K562 (cell line): ENCODE measurements at regions not wholly inside any gene's neighbourhood (a gene's known extent, or its start where the extent isn't known, plus 50 kb on each side); places are given as distances from the start of the nearest gene placed in this dataset.
"Not testable (repeated sequence)": the region's sequence is repeated elsewhere in the genome, so short reads cannot be mapped to it uniquely, and the experiment has no call there.

ENCODE experiments used
- ATAC-seq: fragments of 200-7000 bp; cut with Tn5 transposase; 3 replicates; pipeline ENCODE4 v1.9.1; 2020; ENCODE audit warnings: moderate library complexity
- BruUV-seq: library from RNA; stranded (reverse); fragments of 400-500 nt; replicated peaks from 2 replicates; lab custom pipeline; 2021; lab: Mats Ljungman, UMichigan
- CTCF ChIA-PET: fragments of 300-600 bp; formaldehyde crosslinking; extraction: SDS; loops from one replicate; lab custom pipeline; 2021; ENCODE audit warnings: low intra/inter-chr PET ratio; lab: Yijun Ruan, JAX
- POLR2A ChIA-PET: fragments of 300-600, 350-650 bp; sonication (Branson Sonifier 250); formaldehyde crosslinking; extraction: SDS; loops from one replicate; lab custom pipeline; 2021; ENCODE audit warnings: antibody characterized with exemption, inconsistent platforms; lab: Yijun Ruan, JAX
- DNase-seq, 4 experiments: peaks; one replicate each; pipeline versions ENCODE4 v3.0.0 to v3.0.0-alpha.2; 2011 to 2018; ENCODE audit warnings: low spot score in 3 of 4, mixed read lengths in 3 of 4; ENCODE audit errors: extremely low read depth in 1 of 4
- FAIRE-seq: peaks from 2 replicates; lab custom pipeline; 2011; peaks lifted over from hg19 to GRCh38; lab: Jason Lieb, UNC
- H2AFZ ChIP-seq: 2 replicates; pipeline ENCODE4 v1.6.0; 2011; ENCODE audit warnings: low read depth, low read length, control low read depth, inconsistent platforms
- H3K27ac ChIP-seq: fragments of 200-600 bp; 3 replicates; pipeline ENCODE4 v1.8.0; 2011; ENCODE audit warnings: low read depth, mild to moderate bottlenecking, control low read depth, inconsistent platforms, low read length, moderate library complexity, mixed read lengths; ENCODE audit errors: extremely low read depth
- H3K27me3 ChIP-seq, 2 experiments: fragments of 300-600 bp in 1 of 2; 2 replicates in 1 of 2; 3 replicates in 1 of 2; pipeline versions ENCODE4 v1.6.0 to v1.8.0; 2011; ENCODE audit warnings: inconsistent platforms in 2 of 2, low read length in 2 of 2, mild to moderate bottlenecking in 1 of 2, mixed read lengths in 1 of 2, moderate library complexity in 1 of 2; ENCODE audit not compliant: control insufficient read depth in 2 of 2, insufficient read depth in 2 of 2
- H3K36me3 ChIP-seq: fragments of 300-600 bp; 3 replicates; pipeline ENCODE4 v1.8.0; 2011; ENCODE audit warnings: mild to moderate bottlenecking, low read length, inconsistent platforms; ENCODE audit not compliant: control insufficient read depth, insufficient read depth
- H3K4me1 ChIP-seq, 2 experiments: fragments of 200-600 bp in 1 of 2; replicated peaks in 1 of 2; 2 replicates in 1 of 2; 3 replicates in 1 of 2; pipeline versions ENCODE4 v1.5.1 to v1.8.0; 2011; ENCODE audit warnings: inconsistent platforms in 2 of 2, low read length in 2 of 2, mild to moderate bottlenecking in 1 of 2, mixed read lengths in 1 of 2, moderate library complexity in 1 of 2; ENCODE audit not compliant: control insufficient read depth in 2 of 2, insufficient read depth in 2 of 2
- H3K4me2 ChIP-seq: 2 replicates; pipeline ENCODE4 v1.6.1; 2011; ENCODE audit warnings: low read length, control low read depth, inconsistent platforms, mixed read lengths; ENCODE audit not compliant: insufficient read depth
- H3K4me3 ChIP-seq: fragments of 200-600 bp; sonication (generic), shearing (Covaris generic); 2 replicates; pipeline ENCODE4 v1.5.1; 2016; ENCODE audit warnings: control low read depth, inconsistent platforms
- H3K79me2 ChIP-seq: fragments of 200-600 bp; 3 replicates; pipeline ENCODE4 v1.8.0; 2011; ENCODE audit warnings: low read length, inconsistent platforms; ENCODE audit not compliant: control insufficient read depth, insufficient read depth
- H3K9ac ChIP-seq, 2 experiments: 2 replicates each; pipeline versions ENCODE4 v1.6.0 to v1.6.1; 2011; ENCODE audit warnings: low read depth in 2 of 2, low read length in 2 of 2, control low read depth in 1 of 2, inconsistent platforms in 1 of 2, mild to moderate bottlenecking in 1 of 2, mixed read lengths in 1 of 2; ENCODE audit not compliant: insufficient read depth in 1 of 2
- H3K9me1 ChIP-seq: one replicate; pipeline ENCODE4 v1.6.0; 2011; ENCODE audit warnings: inconsistent platforms, mild to moderate bottlenecking, low read length, moderate library complexity; ENCODE audit not compliant: control insufficient read depth, insufficient read depth
- H3K9me3 ChIP-seq: replicated peaks from 2 replicates; pipeline ENCODE4 v1.5.1; 2011; ENCODE audit warnings: low read depth, low read length, inconsistent platforms; ENCODE audit not compliant: control insufficient read depth, insufficient read depth
- H4K20me1 ChIP-seq: replicated peaks from 2 replicates; pipeline ENCODE4 v1.6.1; 2011; ENCODE audit warnings: low read length, inconsistent platforms, mixed read lengths; ENCODE audit not compliant: control insufficient read depth, insufficient read depth
- WGBS: fragments of 100-300 bp; shearing (Covaris generic); methylation state at CpG from one replicate; pipeline ENCODE4 v1.1.6; 2016; ENCODE audit warnings: low coverage, mixed read lengths; ENCODE audit not compliant: insufficient coverage; ENCODE audit errors: missing lambda C conversion rate; 5-methylcytosine and 5-hydroxymethylcytosine counted together
- in situ Hi-C: fragments of 300-500 bp; cut with MboI; formaldehyde crosslinking; loops from 4 replicates; pipeline ENCODE4 v1.15.0; 2018; ENCODE audit warnings: inconsistent platforms, mixed read lengths
- intact Hi-C: fragments of 100-400 bp; cut with micrococcal nuclease; formaldehyde crosslinking; loops from 2 replicates; pipeline ENCODE4 v1.14.2; 2022

DNA sequence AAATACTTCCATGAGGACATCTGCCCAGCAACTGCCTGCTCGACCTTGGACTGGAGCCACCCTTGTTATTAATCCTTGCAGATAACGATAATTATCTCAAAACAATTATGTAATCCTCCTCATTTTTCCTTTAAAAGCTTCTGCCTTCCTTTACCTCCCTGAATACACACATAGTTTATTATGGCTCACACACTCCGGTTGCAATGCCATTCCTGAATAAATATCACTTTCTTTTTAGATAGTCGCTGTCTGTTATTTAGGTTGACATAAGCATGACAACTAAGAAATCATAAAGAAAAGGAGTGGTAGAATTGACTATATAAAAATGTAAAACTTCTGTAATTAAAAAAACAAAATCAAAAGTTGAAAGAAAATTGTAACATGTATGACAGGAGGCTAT lies 64.8 kb downstream of the B4GALT7 start:
- DNase-seq, H3K4me2 ChIP-seq, H3K36me3 ChIP-seq, H4K20me1 ChIP-seq, H3K9me1 ChIP-seq, H3K4me1 ChIP-seq, H3K27ac ChIP-seq, FAIRE-seq, H3K4me3 ChIP-seq, H3K79me2 ChIP-seq, H3K9ac ChIP-seq, intact Hi-C loops, H3K27me3 ChIP-seq, ATAC-seq, BruUV-seq, H3K9me3 ChIP-seq, CTCF ChIA-PET, POLR2A ChIA-PET, H2AFZ ChIP-seq: not testable (repeated sequence)
- in situ Hi-C loops: loop anchor here (5.0 kb wide), 1 partner anchor 1422 kb away; no protein-coding TSS in a partner anchor
- 52% methylated on average over 2 of the region's 4 CpGs for WGBS

DNA sequence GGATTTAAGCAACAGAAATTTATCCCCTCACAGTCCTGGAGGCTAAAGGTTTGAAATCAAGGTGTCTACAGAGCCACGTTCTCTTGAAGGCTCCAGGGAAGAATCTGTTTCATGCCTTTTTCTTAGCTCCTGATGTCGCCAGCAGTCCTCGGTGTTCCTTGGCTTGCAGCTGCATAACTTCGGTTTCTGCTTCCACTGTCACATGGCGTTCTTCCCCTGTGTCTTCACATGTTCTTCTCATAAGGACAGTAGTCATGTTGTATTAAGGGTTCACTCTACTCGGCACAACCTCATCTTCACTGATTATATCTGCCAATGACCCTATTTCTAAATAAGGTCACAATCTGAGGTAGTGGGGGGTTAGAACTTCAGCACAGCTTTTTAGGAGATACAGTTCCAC lies 65.2 kb downstream of the B4GALT7 start:
- H4K20me1 ChIP-seq, CTCF ChIA-PET, ATAC-seq, H3K27ac ChIP-seq, FAIRE-seq, H3K36me3 ChIP-seq, H3K4me2 ChIP-seq, H3K9me1 ChIP-seq, H3K79me2 ChIP-seq, POLR2A ChIA-PET, H2AFZ ChIP-seq, H3K4me1 ChIP-seq, DNase-seq, intact Hi-C loops, H3K27me3 ChIP-seq, H3K9ac ChIP-seq, BruUV-seq, H3K4me3 ChIP-seq, H3K9me3 ChIP-seq: not testable (repeated sequence)
- 8% methylated on average over 2 of the region's 6 CpGs for WGBS
- in situ Hi-C loops: loop anchor here (5.0 kb wide), 1 partner anchor 1423 kb away; no protein-coding TSS in a partner anchor

DNA sequence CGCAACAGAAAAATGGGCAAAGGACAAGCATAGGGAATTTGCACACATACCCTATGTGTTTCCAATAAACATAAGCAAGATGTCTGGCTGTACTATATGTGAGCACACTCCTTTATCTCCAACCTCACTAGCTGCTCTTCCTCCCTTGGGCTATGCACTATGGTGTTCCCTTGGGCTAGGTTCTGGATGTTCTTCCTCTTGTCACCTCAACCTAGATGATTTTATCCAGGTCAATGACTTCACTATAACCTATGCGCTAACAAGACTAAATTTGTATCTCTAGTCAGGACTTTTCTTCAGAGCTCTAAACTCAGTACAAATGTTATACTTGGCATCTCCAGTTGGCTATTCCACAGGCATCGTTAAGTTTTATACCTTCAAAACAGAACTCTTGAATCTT lies 66.0 kb downstream of the B4GALT7 start:
- H3K4me2 ChIP-seq, H3K9me3 ChIP-seq, H3K9ac ChIP-seq, H2AFZ ChIP-seq, intact Hi-C loops, H3K36me3 ChIP-seq, BruUV-seq, H3K4me3 ChIP-seq, ATAC-seq, CTCF ChIA-PET, H3K9me1 ChIP-seq, H3K27me3 ChIP-seq, FAIRE-seq, DNase-seq, H3K79me2 ChIP-seq, H3K27ac ChIP-seq, H4K20me1 ChIP-seq, H3K4me1 ChIP-seq: not testable (repeated sequence)
- POLR2A ChIA-PET: interaction anchor here (0.6 kb wide), 1 partner anchor 88 kb away, joined by 4 read pairs; no protein-coding TSS in a partner anchor
- in situ Hi-C loops: loop anchor here (5.0 kb wide), 1 partner anchor 1424 kb away; no protein-coding TSS in a partner anchor
- no CpG with 5 or more reads among the region's 3 CpGs for WGBS

DNA sequence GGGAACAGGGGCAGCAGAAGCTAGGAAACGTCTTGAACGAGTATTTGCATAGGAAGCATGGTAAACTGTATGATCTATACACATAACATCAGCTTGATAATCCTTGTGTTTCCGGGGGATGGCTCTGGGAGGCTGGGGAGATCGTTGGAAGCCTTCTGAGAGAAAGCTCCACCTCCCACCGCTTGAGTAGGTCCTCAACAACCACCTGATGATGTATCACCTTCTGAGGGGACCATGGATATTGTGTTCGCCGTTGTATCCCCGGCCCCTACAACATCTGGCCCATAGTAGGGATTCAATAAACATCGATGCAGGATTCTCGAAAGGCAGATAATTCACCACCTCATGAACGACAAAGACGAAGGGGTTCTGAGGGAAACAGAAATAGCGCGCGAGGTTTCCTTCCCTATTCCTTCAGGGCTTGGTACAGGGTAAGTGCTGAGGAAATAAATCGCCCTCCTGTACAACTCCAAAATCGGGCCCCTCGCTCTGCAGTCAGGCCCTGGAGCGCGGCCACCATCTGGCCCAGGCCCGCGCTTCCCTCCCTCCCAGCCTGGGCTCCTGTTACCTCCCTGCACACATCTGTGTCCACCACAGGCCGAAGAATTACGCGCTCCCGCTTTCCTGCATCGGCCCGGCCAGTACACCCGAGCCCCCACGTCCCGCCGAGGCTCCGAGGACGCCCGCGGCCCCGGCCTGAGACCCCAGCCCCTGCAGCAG lies 71.3 kb downstream of the B4GALT7 start:
- in situ Hi-C loops, H3K9me1 ChIP-seq, H3K79me2 ChIP-seq, H3K9ac ChIP-seq, DNase-seq, H2AFZ ChIP-seq, H3K27ac ChIP-seq, H4K20me1 ChIP-seq, CTCF ChIA-PET, intact Hi-C loops, H3K27me3 ChIP-seq, POLR2A ChIA-PET, H3K9me3 ChIP-seq, H3K4me1 ChIP-seq, H3K36me3 ChIP-seq: not testable (repeated sequence)
- peak overlapping the region; percentile 16; the same call in 1 of the 2 replicates for H3K4me3 ChIP-seq
- peak; percentile 81 for ATAC-seq
- H3K4me2 ChIP-seq: peak overlapping the region; percentile 46; the same call in 1 of the 2 replicates
- FAIRE-seq: peak; percentile 61
- BruUV-seq: TSS peak; percentile 88
- WGBS: 83% methylated on average over 1 of the region's 37 CpGs
